ENCODE measurements at regions not wholly inside any gene's neighbourhood (a gene's known extent, or its start where the extent isn't known, plus 50 kb on each side); places are given as distances from the start of the nearest gene placed in this dataset.

DNA sequence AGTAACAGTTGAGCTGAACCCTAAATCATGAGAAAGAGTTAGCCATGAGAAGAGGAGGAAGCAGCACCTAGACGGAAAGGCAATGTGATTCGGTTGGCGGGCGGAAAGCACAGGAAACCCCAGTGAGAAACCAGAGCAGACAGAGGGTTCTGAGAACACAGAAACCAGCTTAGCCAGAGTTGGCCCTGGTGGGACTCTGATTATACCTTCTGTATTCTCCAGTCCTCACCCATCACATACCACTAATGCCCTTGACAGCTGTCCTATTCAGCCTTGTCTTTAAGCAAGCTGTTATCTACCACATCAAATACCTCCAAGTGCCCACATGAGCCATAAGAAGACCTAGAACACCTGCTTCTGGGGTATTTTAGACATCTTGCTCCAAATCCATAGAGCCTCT, 58.9 kb upstream of the LRRC1 start:
- peak overlapping the region; percentile 53 for H3K4me3 ChIP-seq (ENCODE audit: low read length, poor library complexity, severe bottlenecking)
- 0 out of 2 replicates have a peak overlapping the region, but pooled peaks have one; percentile 25 for H2AFZ ChIP-seq (ENCODE audit: low read length)
- H3K4me2 ChIP-seq (ENCODE audit: low read depth, low read length, poor library complexity, severe bottlenecking): peak overlapping the region; percentile 70

DNA sequence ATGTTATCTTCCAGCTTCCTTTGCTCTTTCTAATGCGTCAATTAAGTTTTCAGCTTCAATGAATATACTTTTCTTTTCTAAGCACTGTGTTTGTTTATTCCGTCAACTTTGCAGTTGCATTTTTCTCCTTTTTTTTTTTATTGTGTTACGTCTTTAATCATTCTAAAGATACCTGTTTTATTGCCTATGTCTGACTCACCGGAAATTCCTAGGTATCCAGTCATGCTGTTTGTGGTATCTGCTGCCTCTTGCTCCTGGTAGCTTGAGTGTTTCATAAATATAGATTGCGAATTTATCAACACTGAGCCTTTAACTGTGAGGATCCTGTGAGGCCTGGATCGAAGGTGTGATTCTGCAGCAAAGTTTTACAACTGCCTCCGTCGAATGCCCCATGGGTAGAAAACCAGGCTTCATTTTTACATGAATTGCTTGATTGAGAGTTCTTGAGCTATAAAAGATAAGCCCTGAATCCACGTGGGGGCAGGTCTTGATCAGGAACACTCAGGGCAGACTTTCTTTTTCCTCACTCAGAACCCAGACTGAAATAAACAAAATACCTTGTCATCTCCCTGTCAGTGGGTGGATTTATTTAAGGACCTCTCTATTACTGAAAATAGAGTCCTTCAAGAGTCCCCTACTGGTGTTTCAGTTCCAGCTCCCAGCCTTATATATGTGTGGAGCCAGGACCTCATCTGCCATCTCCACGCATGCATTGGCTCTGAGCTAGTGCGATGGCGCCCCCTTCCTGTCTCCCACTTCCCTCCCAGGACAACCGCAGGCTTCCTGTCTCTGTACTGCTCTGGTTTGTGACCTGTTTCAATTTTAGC, 60.1 kb upstream of the LRRC1 start:
- H3F3A ChIP-seq (ENCODE audit: low read depth): no peaks in the 10 kb centered on the region; the same call in 1 of the 2 replicates
- H4K20me1 ChIP-seq (ENCODE audit: insufficient read depth, low read length, poor library complexity, severe bottlenecking): no peaks in the 10 kb centered on the region
- H3K9me3 ChIP-seq (ENCODE audit: insufficient read depth, low read depth, low read length): no peaks in the 10 kb centered on the region
- H3K9me2 ChIP-seq (replicated peaks; ENCODE audit: low read depth, low read length): no peaks in the 10 kb centered on the region
- H3K79me2 ChIP-seq (ENCODE audit: insufficient read depth, low read length): no peaks in the 10 kb centered on the region
- H3K36me3 ChIP-seq (ENCODE audit: insufficient read depth, low read length): no peaks in the 10 kb centered on the region
- H3K9ac ChIP-seq (ENCODE audit: low read depth, low read length, poor library complexity, severe bottlenecking): peak overlapping the region; percentile 23
- peak overlapping the region; percentile 53 for H3K4me3 ChIP-seq (ENCODE audit: low read length, poor library complexity, severe bottlenecking)
- H3K4me2 ChIP-seq (ENCODE audit: low read depth, low read length, poor library complexity, severe bottlenecking): peak overlapping the region; percentile 70
- no peaks in the 10 kb centered on the region for H3K27me3 ChIP-seq (ENCODE audit: insufficient read depth, low read length, poor library complexity, severe bottlenecking)
- peak overlapping the region; percentile 57; the same call in 1 of the 2 replicates for H2AFZ ChIP-seq (ENCODE audit: low read length)
- H3K4me1 ChIP-seq (ENCODE audit: insufficient read depth, low read length, poor library complexity, severe bottlenecking): peaks cover 38% of the 10 kb centered on the region
- TF ChIP-seq, protein P1, sequence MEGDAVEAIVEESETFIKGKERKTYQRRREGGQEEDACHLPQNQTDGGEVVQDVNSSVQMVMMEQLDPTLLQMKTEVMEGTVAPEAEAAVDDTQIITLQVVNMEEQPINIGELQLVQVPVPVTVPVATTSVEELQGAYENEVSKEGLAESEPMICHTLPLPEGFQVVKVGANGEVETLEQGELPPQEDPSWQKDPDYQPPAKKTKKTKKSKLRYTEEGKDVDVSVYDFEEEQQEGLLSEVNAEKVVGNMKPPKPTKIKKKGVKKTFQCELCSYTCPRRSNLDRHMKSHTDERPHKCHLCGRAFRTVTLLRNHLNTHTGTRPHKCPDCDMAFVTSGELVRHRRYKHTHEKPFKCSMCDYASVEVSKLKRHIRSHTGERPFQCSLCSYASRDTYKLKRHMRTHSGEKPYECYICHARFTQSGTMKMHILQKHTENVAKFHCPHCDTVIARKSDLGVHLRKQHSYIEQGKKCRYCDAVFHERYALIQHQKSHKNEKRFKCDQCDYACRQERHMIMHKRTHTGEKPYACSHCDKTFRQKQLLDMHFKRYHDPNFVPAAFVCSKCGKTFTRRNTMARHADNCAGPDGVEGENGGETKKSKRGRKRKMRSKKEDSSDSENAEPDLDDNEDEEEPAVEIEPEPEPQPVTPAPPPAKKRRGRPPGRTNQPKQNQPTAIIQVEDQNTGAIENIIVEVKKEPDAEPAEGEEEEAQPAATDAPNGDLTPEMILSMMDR (conservative IDR thresholded peaks at IDR 0.05; ENCODE audit: low read length): peak; percentile 76
- no peak for TF ChIP-seq EZH2phosphoT487 (IDR thresholded peaks at IDR 0.05; ENCODE audit: borderline replicate concordance)

More for the DNA sequence above, 58.9 kb upstream of the LRRC1 start:
- H3K79me2 ChIP-seq (ENCODE audit: insufficient read depth, low read length): no peaks in the 10 kb centered on the region
- no peaks in the 10 kb centered on the region for H4K20me1 ChIP-seq (ENCODE audit: insufficient read depth, low read length, poor library complexity, severe bottlenecking)
- H3K27me3 ChIP-seq (ENCODE audit: insufficient read depth, low read length, poor library complexity, severe bottlenecking): no peaks in the 10 kb centered on the region
- H3K9ac ChIP-seq (ENCODE audit: low read depth, low read length, poor library complexity, severe bottlenecking): peak overlapping the region; percentile 23
- H3K9me2 ChIP-seq (replicated peaks; ENCODE audit: low read depth, low read length): no peaks in the 10 kb centered on the region
- no peaks in the 10 kb centered on the region for H3K36me3 ChIP-seq (ENCODE audit: insufficient read depth, low read length)
- H3K4me1 ChIP-seq (ENCODE audit: insufficient read depth, low read length, poor library complexity, severe bottlenecking): peaks cover 38% of the 10 kb centered on the region
- no peaks in the 10 kb centered on the region for H3K9me3 ChIP-seq (ENCODE audit: insufficient read depth, low read depth, low read length)
- H3F3A ChIP-seq (ENCODE audit: low read depth): no peaks in the 10 kb centered on the region; the same call in 1 of the 2 replicates
- TF ChIP-seq, protein P1 (conservative IDR thresholded peaks at IDR 0.05; ENCODE audit: low read length): no peak
- no peak for TF ChIP-seq EZH2phosphoT487 (IDR thresholded peaks at IDR 0.05; ENCODE audit: borderline replicate concordance)

DNA sequence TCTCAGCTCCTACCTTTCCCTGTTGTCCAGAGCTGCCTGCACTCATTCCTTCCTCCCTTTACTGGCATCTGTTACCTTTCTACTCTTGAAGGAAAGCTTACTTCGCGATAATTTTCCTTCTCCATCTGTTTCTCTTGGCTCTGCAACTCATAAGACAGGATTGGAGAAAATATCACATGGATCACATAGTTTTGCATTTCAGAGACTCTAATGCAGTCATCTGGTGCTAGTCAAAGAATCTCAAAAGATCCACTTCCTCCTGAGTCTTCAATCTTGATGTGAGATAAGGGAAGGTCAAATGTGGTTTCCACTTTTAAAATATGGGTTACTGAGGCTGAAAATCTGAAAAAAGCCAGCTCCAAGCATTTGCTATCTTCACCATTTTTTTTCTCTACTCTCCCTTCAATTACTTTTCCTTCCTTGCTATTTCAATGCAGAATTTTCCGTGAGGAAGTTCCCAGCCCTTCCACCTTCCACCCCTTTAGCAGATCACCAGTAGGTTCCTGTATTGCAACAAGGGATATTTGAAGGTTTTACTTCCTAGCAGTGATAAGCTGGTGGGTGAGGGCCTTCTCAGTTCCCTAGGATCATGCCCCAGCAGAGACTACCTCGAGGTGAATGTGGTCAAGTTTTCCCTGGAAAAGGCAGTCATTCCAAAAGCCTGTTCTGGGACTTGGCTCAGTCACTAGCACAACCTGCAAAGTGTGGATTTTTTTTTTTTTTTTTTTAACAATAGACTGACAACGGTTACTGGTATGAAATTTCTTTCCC, 62.8 kb upstream of the LRRC1 start:
- Histone ChIP-seq H3K79me2 (ENCODE audit: insufficient read depth, low read length) (no peaks in the 10 kb centered on the region), H3K4me2 (ENCODE audit: low read depth, low read length, poor library complexity, severe bottlenecking) (peak overlapping the region; percentile 34), H3K9ac (ENCODE audit: low read depth, low read length, poor library complexity, severe bottlenecking) (no peak overlapping the region), H3K36me3 (ENCODE audit: insufficient read depth, low read length) (no peaks in the 10 kb centered on the region), H3K27me3 (ENCODE audit: insufficient read depth, low read length, poor library complexity, severe bottlenecking) (no peaks in the 10 kb centered on the region), H3K4me3 (ENCODE audit: low read length, poor library complexity, severe bottlenecking) (no peak overlapping the region), H4K20me1 (ENCODE audit: insufficient read depth, low read length, poor library complexity, severe bottlenecking) (no peaks in the 10 kb centered on the region), H3F3A (ENCODE audit: low read depth) (no peaks in the 10 kb centered on the region; the same call in 1 of the 2 replicates), H3K9me3 (ENCODE audit: insufficient read depth, low read depth, low read length) (no peaks in the 10 kb centered on the region), H3K9me2 (replicated peaks; ENCODE audit: low read depth, low read length) (no peaks in the 10 kb centered on the region), H2AFZ (ENCODE audit: low read length) (no peak overlapping the region), H3K4me1 (ENCODE audit: insufficient read depth, low read length, poor library complexity, severe bottlenecking) (peaks cover 39% of the 10 kb centered on the region)
- TF ChIP-seq, protein P1 (conservative IDR thresholded peaks at IDR 0.05; ENCODE audit: low read length): no peak
- no peak for TF ChIP-seq EZH2phosphoT487 (IDR thresholded peaks at IDR 0.05; ENCODE audit: borderline replicate concordance)
